Aorta (tissue), 5 donors: ENCODE measurements at regions not wholly inside any gene's neighbourhood (a gene's known extent, or its start where the extent isn't known, plus 50 kb on each side); places are given as distances from the start of the nearest gene placed in this dataset.
"Not testable (repeated sequence)": the region's sequence is repeated elsewhere in the genome, so short reads cannot be mapped to it uniquely, and the experiment has no call there.

Experiments used
- ATAC-seq: fragments of 200-7000 bp; cut with Tn5 transposase; one replicate; pipeline ENCODE4 v1.9.1; 2022; ENCODE audit warnings: moderate library complexity; ENCODE audit not compliant: low FRiP score
- DNase-seq, 2 donors: peaks; one replicate each; pipeline ENCODE4 v3.0.0-alpha.2; 2020
- H3K27ac ChIP-seq, 2 donors: one replicate each; pipeline ENCODE4 v1.5.1; 2013; ENCODE audit warnings: low read length in 2 of 2, mild to moderate bottlenecking in 2 of 2, moderate library complexity in 2 of 2, control low read depth in 1 of 2, inconsistent platforms in 1 of 2, low read depth in 1 of 2
- H3K27me3 ChIP-seq, 2 donors: one replicate each; pipeline ENCODE4 v1.6.1; 2013; ENCODE audit warnings: control low read depth in 1 of 2, low read length in 1 of 2, mild to moderate bottlenecking in 1 of 2, moderate library complexity in 1 of 2; ENCODE audit not compliant: insufficient read depth in 2 of 2, control insufficient read depth in 1 of 2
- H3K36me3 ChIP-seq, 2 donors: one replicate each; pipeline ENCODE4 v1.6.1; 2013; ENCODE audit warnings: control low read depth in 1 of 2, low read length in 1 of 2, mild to moderate bottlenecking in 1 of 2; ENCODE audit not compliant: insufficient read depth in 2 of 2, control insufficient read depth in 1 of 2
- H3K4me1 ChIP-seq, 2 donors: one replicate each; pipeline ENCODE4 v1.6.1; 2013; ENCODE audit warnings: low read length in 2 of 2, control low read depth in 1 of 2, mild to moderate bottlenecking in 1 of 2, moderate library complexity in 1 of 2; ENCODE audit not compliant: insufficient read depth in 2 of 2, control insufficient read depth in 1 of 2
- H3K4me3 ChIP-seq, 2 donors: one replicate each; pipeline ENCODE4 v1.5.1; 2013; ENCODE audit warnings: low read length in 2 of 2, control low read depth in 1 of 2, mild to moderate bottlenecking in 1 of 2
- H3K9me3 ChIP-seq: one replicate; pipeline ENCODE4 v1.6.1; 2013; ENCODE audit warnings: mild to moderate bottlenecking, low read length; ENCODE audit not compliant: control insufficient read depth
- WGBS, 2 donors: extraction: QIAGEN DNeasy Blood & Tissue Kit; methylation state at CpG; one replicate each; pipeline ENCODE4 v1.1.7; 2013; 5-methylcytosine and 5-hydroxymethylcytosine counted together
- intact Hi-C, 2 donors: fragments of 100-400 bp; cut with DNase I; formaldehyde crosslinking; loops; one replicate each; pipeline versions ENCODE4 v1.14.2 to v1.15.0; 2022
- donor health status: healthy with polysubstance abuse.
- donor health status: Bipolar disorder and iron deficiency.
- donor health status: DM: no; HTN: no; CAD: no.
- donor health status: DM: no; HTN: no; CAD: no.
- donor health status: DM: yes; HTN: yes; CAD: no.

DNA sequence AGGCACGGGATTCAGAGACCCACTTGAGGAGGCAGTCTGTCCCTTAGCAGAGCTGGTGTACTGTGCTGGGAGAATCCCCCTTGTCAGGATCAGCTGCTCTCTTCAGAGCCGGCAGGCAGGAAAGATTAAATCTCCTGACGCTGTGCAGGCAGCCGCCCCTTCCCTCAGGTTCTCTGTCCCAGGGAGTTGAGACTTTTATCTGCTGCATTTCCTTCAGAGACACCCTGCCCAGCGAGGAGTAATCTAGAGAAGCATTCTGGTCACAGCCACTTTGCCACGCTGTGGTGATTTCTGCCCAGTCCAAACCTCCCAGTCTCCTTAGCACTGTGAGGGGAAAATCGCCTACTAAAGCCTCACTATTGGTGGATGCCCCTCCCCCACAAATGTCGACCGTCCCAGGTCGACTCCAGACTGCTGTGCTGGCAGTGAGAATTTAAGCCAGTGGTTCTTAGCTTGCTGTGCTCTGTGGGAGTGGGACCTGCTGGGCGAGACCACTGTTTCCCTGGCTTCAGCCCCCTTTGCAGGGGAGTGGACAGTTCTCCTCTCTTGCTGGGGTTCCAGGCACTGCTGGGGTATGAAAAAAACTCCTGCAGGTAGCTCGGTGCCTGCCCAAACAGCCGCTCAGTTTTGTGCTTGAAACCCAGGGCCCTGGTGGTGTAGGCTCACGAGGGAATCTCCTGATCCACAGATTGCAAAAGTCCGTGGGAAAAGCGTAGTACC lies 265.4 kb downstream of the ZWINT start:
- WGBS, 2 donors = 70 to 71% methylated on average over 16 of the region's 16 CpGs
- H3K9me3 ChIP-seq = peaks cover 6% of the 10 kb centered on the region
- H3K36me3 ChIP-seq = no peaks in the 10 kb centered on the region
- H3K27ac ChIP-seq = no peak overlapping the region
- no peak overlapping the region for H3K4me3 ChIP-seq
- H3K4me1 ChIP-seq = no peaks in the 10 kb centered on the region
- DNase-seq = no peak
- ATAC-seq = no peak
- intact Hi-C loops = no loop called here
- H3K27me3 ChIP-seq = no peaks in the 10 kb centered on the region

GRCh38 chr10:56093645-56094044 lies 267.4 kb downstream of the ZWINT start:
- DNase-seq, H3K27me3 ChIP-seq, intact Hi-C loops, H3K36me3 ChIP-seq, H3K27ac ChIP-seq, H3K9me3 ChIP-seq, ATAC-seq, H3K4me1 ChIP-seq, H3K4me3 ChIP-seq: not testable (repeated sequence)

DNA sequence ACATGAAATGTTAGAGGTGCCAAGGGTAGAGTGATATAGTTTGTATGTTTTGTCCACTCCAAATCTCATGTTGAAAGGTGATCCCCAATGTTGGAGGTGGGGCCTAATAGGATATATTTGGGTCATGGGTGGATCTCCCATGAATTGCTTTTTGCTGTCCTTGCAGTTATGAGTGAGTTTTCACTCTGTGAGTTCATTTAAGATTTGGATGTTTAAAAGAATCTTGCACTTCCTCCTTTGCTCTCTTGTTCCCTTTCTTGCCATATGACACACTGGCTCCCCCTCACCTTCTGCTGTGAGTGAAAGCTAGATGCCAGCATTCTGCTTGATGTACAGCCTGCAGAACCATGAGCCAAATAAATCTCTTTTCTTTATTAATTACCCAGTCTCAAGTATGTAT lies 269.2 kb downstream of the ZWINT start:
- H3K9me3 ChIP-seq = peaks cover 6% of the 10 kb centered on the region
- no peak for ATAC-seq
- no peaks in the 10 kb centered on the region for H3K36me3 ChIP-seq
- no peak overlapping the region for H3K4me3 ChIP-seq
- H3K4me1 ChIP-seq = no peaks in the 10 kb centered on the region
- H3K27me3 ChIP-seq = no peaks in the 10 kb centered on the region
- DNase-seq = no peak
- no peak overlapping the region for H3K27ac ChIP-seq
- intact Hi-C loops = no loop called here

GRCh38 chr10:56090914-56091540 lies 270.0 kb downstream of the ZWINT start:
- DNase-seq (no peak), ATAC-seq (peak; percentile 48)
- WGBS, 2 donors = 59 to 70% methylated on average over 3 of the region's 3 CpGs
- no peaks in the 10 kb centered on the region for H3K4me1 ChIP-seq
- peaks cover 6% of the 10 kb centered on the region for H3K9me3 ChIP-seq
- H3K27ac ChIP-seq = no peak overlapping the region
- H3K4me3 ChIP-seq = no peak overlapping the region
- H3K36me3 ChIP-seq = no peaks in the 10 kb centered on the region
- intact Hi-C loops = no loop called here
- H3K27me3 ChIP-seq = no peaks in the 10 kb centered on the region

DNA sequence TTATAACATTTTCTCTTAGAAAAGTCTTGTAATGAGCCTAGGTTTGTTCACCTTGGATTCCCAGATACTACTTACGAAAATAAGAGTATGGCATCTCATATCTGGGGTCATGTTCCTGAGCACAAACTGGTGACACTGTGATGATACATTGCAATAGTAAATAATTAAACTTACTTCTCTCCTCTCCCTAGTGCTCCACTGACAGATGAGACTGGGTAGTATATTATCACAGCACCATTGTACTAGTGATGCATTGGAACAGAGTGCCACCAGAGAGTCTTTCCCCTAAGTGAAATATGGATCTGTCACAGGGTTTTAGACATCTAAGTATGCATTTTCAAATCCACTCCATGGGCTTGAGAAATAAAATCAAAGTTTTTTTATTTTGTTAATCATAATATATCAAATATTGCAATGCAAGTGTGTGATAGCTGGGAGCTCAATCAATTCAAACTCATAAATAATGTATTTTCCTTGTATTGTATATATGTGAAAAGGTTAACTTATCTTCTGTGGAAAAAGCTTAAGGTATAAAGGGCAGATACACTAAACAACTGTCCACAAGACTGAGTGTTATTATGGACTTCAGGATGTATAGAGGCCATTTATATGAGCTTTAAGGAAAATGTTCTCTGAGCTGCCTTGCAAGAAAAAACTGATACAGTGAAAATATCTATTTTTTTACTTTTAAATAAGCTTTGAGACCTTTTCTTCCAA lies 275.5 kb downstream of the ZWINT start:
- Histone ChIP-seq H3K4me1 (no peaks in the 10 kb centered on the region), H3K36me3 (no peaks in the 10 kb centered on the region), H3K27me3 (no peaks in the 10 kb centered on the region), H3K9me3 (peaks cover 2% of the 10 kb centered on the region), H3K4me3 (no peak overlapping the region), H3K27ac (no peak overlapping the region)
- intact Hi-C loops = no loop called here
- no peak for DNase-seq
- WGBS, 2 donors = 80 to 84% methylated on average over 1 of the region's 1 CpG
- no peak for ATAC-seq

GRCh38 chr10:56082169-56082568 lies 278.9 kb downstream of the ZWINT start:
- Histone ChIP-seq H3K36me3 (no peaks in the 10 kb centered on the region), H3K9me3 (peaks cover 2% of the 10 kb centered on the region), H3K27ac (no peak overlapping the region), H3K27me3 (no peaks in the 10 kb centered on the region), H3K4me1 (no peaks in the 10 kb centered on the region), H3K4me3 (no peak overlapping the region)
- intact Hi-C loops = no loop called here
- ATAC-seq = no peak
- DNase-seq = no peak
- 76 to 79% methylated on average over 3 of the region's 3 CpGs for WGBS, 2 donors

DNA sequence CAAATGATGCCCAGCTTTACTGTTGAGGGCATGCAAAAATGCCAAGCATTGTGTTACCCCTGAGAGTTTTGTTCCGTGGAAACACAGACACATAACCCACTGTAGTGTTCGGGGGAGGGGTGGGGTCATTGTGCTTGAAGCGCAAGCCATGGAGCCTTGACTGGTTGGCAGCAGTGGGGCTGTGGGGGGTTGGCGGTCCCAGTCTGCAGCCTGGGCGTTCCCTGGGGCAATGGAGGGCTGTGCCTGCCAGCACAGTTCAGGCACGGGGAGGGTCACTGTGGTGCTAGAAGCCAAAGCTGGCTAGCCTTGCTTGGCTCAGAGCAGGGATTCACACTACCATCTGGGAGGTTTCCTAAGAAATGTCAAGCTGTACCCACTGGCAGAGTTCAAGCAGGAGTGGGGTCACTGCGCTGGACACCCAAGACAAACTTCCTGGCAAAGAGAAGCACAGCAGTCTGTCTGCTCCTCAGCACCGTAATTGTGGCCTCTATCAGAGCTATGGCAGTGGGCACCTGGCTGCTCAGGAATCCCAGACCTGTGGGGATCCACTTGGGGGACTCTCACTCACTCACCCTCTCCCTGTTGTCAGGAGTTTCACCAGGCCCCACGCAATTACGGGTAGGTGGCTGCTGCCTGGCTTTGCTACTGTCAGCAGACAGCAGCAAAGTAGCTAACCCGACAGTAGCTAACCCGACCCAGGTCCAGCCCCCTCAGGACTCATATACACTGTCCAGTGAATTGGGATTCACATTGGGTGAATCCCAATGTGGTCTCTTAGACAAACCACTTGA lies 292.4 kb downstream of the ZWINT start:
- 82 to 84% methylated on average over 12 of the region's 12 CpGs for WGBS, 2 donors
- intact Hi-C loops = no loop called here
- Histone ChIP-seq H3K36me3 (no peaks in the 10 kb centered on the region), H3K9me3 (no peaks in the 10 kb centered on the region), H3K27me3 (no peaks in the 10 kb centered on the region), H3K27ac (no peak overlapping the region), H3K4me3 (no peak overlapping the region), H3K4me1 (no peaks in the 10 kb centered on the region)
- ATAC-seq = peak; percentile 38
- DNase-seq = no peak

GRCh38 chr10:56068040-56068439 lies 293.0 kb downstream of the ZWINT start:
- 76% methylated on average over 2 of the region's 2 CpGs for WGBS, 2 donors

More at GRCh38 chr10:56068040-56068439, 293.0 kb downstream of the ZWINT start:
- Histone ChIP-seq H3K4me1 (no peaks in the 10 kb centered on the region), H3K27ac (no peak overlapping the region), H3K36me3 (no peaks in the 10 kb centered on the region), H3K9me3 (no peaks in the 10 kb centered on the region), H3K4me3 (no peak overlapping the region), H3K27me3 (no peaks in the 10 kb centered on the region)
- DNase-seq (no peak), ATAC-seq (no peak)
- intact Hi-C loops = no loop called here
